ENCODE measurements at regions not wholly inside any gene's neighbourhood (a gene's known extent, or its start where the extent isn't known, plus 50 kb on each side); places are given as distances from the start of the nearest gene placed in this dataset.

- Histone ChIP-seq H3K23ac (ENCODE audit: low read length in 2 of 2) (no peak overlapping the region), H3K9me3 (ENCODE audit: control insufficient read depth, low read length) (peaks cover 4% of the 10 kb centered on the region), H2AFZ (ENCODE audit: low read depth, low read length) (no peak overlapping the region), H2BK5ac (ENCODE audit: low read depth, low read length, poor library complexity, severe bottlenecking) (no peak overlapping the region), H3K4me2 (ENCODE audit: low read length, poor library complexity, severe bottlenecking) (no peak overlapping the region), H3K4me3 (ENCODE audit: insufficient read depth in 1 of 2, low read depth in 1 of 2, low read length in 2 of 2) (no peak overlapping the region), H2AK5ac (ENCODE audit: low read length, severe bottlenecking) (no peak overlapping the region), H3K4me1 (ENCODE audit: control insufficient read depth, insufficient read depth, low read depth, low read length) (no peaks in the 10 kb centered on the region), H4K91ac (ENCODE audit: low read length) (peak overlapping the region; percentile 48), H4K8ac (ENCODE audit: low read length) (peak overlapping the region; percentile 8), H3K27me3 (ENCODE audit: control insufficient read depth in 1 of 2, insufficient read depth in 1 of 2, low read length in 2 of 2) (peaks cover 10 to 25% of the 10 kb centered on the region in 2 experiments), H3K27ac (ENCODE audit: low read length, poor library complexity, severe bottlenecking) (no peak overlapping the region), H3K4ac (ENCODE audit: low read depth in 1 of 2, low read length in 2 of 2) (no peak overlapping the region), H3K14ac (ENCODE audit: low read length in 2 of 2) (no peak overlapping the region), H3K9ac (ENCODE audit: low read length) (no peak overlapping the region), H2BK120ac (ENCODE audit: low read depth, low read length) (peak overlapping the region; percentile 21), H3K36me3 (ENCODE audit: control insufficient read depth in 1 of 2, insufficient read depth in 2 of 2, low read depth in 1 of 2, low read length in 2 of 2) (no peaks in the 10 kb centered on the region), H2BK15ac (ENCODE audit: low read depth, poor library complexity, severe bottlenecking) (no peak overlapping the region), H3K79me1 (replicated peaks; ENCODE audit: low read length, poor library complexity, severe bottlenecking) (no peaks in the 10 kb centered on the region), H3K18ac (ENCODE audit: low read depth in 1 of 2, low read length in 2 of 2) (peak overlapping the region; percentile 31 to 54), H2BK12ac (ENCODE audit: low read length in 2 of 2) (peak overlapping the region; percentile 3 to 51)
- WGBS, result 58% methylated on average over 2 of the region's 4 CpGs
- DNase-seq, result peak; percentile 91
Observed at GRCh38 chr1:229209816-229210215, 61.1 kb upstream of the RAB4A start.

- peaks cover 10 to 17% of the 10 kb centered on the region in 2 experiments for H3K27me3 ChIP-seq (ENCODE audit: control insufficient read depth in 1 of 2, insufficient read depth in 1 of 2, low read length in 2 of 2)
Observed at GRCh38 chr1:229210844-229211243, 60.1 kb upstream of the RAB4A start.

GRCh38 chr1:229213797-229214196 lies 57.1 kb upstream of the RAB4A start:
- Histone ChIP-seq H3K27me3 (ENCODE audit: control insufficient read depth in 1 of 2, insufficient read depth in 1 of 2, low read length in 2 of 2) (peaks cover 0 to 3% of the 10 kb centered on the region in 2 experiments), H2BK120ac (ENCODE audit: low read depth, low read length) (no peak overlapping the region), H2BK5ac (ENCODE audit: low read depth, low read length, poor library complexity, severe bottlenecking) (no peak overlapping the region), H4K91ac (ENCODE audit: low read length) (no peak overlapping the region), H3K4me3 (ENCODE audit: insufficient read depth in 1 of 2, low read depth in 1 of 2, low read length in 2 of 2) (no peak overlapping the region), H3K9ac (ENCODE audit: low read length) (no peak overlapping the region), H3K9me3 (ENCODE audit: control insufficient read depth, low read length) (no peaks in the 10 kb centered on the region), H3K36me3 (ENCODE audit: control insufficient read depth in 1 of 2, insufficient read depth in 2 of 2, low read depth in 1 of 2, low read length in 2 of 2) (no peaks in the 10 kb centered on the region), H3K23ac (ENCODE audit: low read length in 2 of 2) (no peak overlapping the region), H3K4me1 (ENCODE audit: control insufficient read depth, insufficient read depth, low read depth, low read length) (peaks cover 3% of the 10 kb centered on the region), H3K18ac (ENCODE audit: low read depth in 1 of 2, low read length in 2 of 2) (no peak overlapping the region), H3K27ac (ENCODE audit: low read length, poor library complexity, severe bottlenecking) (no peak overlapping the region), H2BK12ac (ENCODE audit: low read length in 2 of 2) (no peak overlapping the region), H2AFZ (ENCODE audit: low read depth, low read length) (no peak overlapping the region), H2BK15ac (ENCODE audit: low read depth, poor library complexity, severe bottlenecking) (no peak overlapping the region), H3K4ac (ENCODE audit: low read depth in 1 of 2, low read length in 2 of 2) (no peak overlapping the region), H4K8ac (ENCODE audit: low read length) (no peak overlapping the region), H2AK5ac (ENCODE audit: low read length, severe bottlenecking) (no peak overlapping the region), H3K14ac (ENCODE audit: low read length in 2 of 2) (no peak overlapping the region), H3K79me1 (replicated peaks; ENCODE audit: low read length, poor library complexity, severe bottlenecking) (no peaks in the 10 kb centered on the region), H3K4me2 (ENCODE audit: low read length, poor library complexity, severe bottlenecking) (no peak overlapping the region)
- WGBS, result no CpG with 5 or more reads among the region's 2 CpGs
- DNase-seq, result no peak

More at GRCh38 chr1:229210844-229211243, 60.1 kb upstream of the RAB4A start:
- 100% methylated on average over 2 of the region's 2 CpGs for WGBS
- Histone ChIP-seq H2BK15ac (ENCODE audit: low read depth, poor library complexity, severe bottlenecking) (no peak overlapping the region), H4K8ac (ENCODE audit: low read length) (no peak overlapping the region), H2AFZ (ENCODE audit: low read depth, low read length) (no peak overlapping the region), H3K9me3 (ENCODE audit: control insufficient read depth, low read length) (peaks cover 4% of the 10 kb centered on the region), H3K18ac (ENCODE audit: low read depth in 1 of 2, low read length in 2 of 2) (peak overlapping the region in 1 of 2 experiments; percentile 80), H4K91ac (ENCODE audit: low read length) (no peak overlapping the region), H3K4ac (ENCODE audit: low read depth in 1 of 2, low read length in 2 of 2) (no peak overlapping the region), H3K27ac (ENCODE audit: low read length, poor library complexity, severe bottlenecking) (no peak overlapping the region), H3K36me3 (ENCODE audit: control insufficient read depth in 1 of 2, insufficient read depth in 2 of 2, low read depth in 1 of 2, low read length in 2 of 2) (no peaks in the 10 kb centered on the region), H3K4me3 (ENCODE audit: insufficient read depth in 1 of 2, low read depth in 1 of 2, low read length in 2 of 2) (no peak overlapping the region), H2BK12ac (ENCODE audit: low read length in 2 of 2) (peak overlapping the region in 1 of 2 experiments; percentile 40), H2BK120ac (ENCODE audit: low read depth, low read length) (no peak overlapping the region), H3K4me2 (ENCODE audit: low read length, poor library complexity, severe bottlenecking) (no peak overlapping the region), H3K14ac (ENCODE audit: low read length in 2 of 2) (peak overlapping the region in 1 of 2 experiments; percentile 46), H3K79me1 (replicated peaks; ENCODE audit: low read length, poor library complexity, severe bottlenecking) (no peaks in the 10 kb centered on the region), H2AK5ac (ENCODE audit: low read length, severe bottlenecking) (no peak overlapping the region), H3K23ac (ENCODE audit: low read length in 2 of 2) (no peak overlapping the region), H3K9ac (ENCODE audit: low read length) (no peak overlapping the region), H3K4me1 (ENCODE audit: control insufficient read depth, insufficient read depth, low read depth, low read length) (no peaks in the 10 kb centered on the region), H2BK5ac (ENCODE audit: low read depth, low read length, poor library complexity, severe bottlenecking) (no peak overlapping the region)
- no peak for DNase-seq

DNA sequence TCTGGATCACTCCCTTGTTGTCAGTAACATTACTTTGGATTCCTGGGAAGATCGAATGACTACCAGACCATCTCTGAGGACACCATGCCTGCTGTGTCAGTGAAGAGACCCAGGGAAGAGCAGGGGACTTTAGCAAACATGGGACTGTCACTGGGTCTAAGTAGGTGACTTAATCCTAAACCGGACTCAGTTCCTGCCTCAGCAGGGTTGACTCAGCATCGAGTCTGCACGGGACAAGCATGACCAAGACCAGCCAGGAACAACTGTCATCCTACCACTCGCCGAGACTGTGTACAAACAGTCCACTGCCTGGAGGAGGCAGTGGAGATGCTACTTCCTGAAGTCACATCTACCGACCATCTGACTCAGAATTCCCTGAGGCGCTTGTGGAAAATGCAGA lies 53.2 kb upstream of the RAB4A start:
- peak; percentile 48 for DNase-seq
- H2AFZ ChIP-seq (ENCODE audit: low read depth, low read length), result no peak overlapping the region

More for the DNA sequence above, 53.2 kb upstream of the RAB4A start:
- Histone ChIP-seq H3K9me3 (ENCODE audit: control insufficient read depth, low read length) (no peaks in the 10 kb centered on the region), H3K27ac (ENCODE audit: low read length, poor library complexity, severe bottlenecking) (no peak overlapping the region), H3K36me3 (ENCODE audit: control insufficient read depth in 1 of 2, insufficient read depth in 2 of 2, low read depth in 1 of 2, low read length in 2 of 2) (no peaks in the 10 kb centered on the region), H3K27me3 (ENCODE audit: control insufficient read depth in 1 of 2, insufficient read depth in 1 of 2, low read length in 2 of 2) (peaks cover 0 to 3% of the 10 kb centered on the region in 2 experiments), H4K8ac (ENCODE audit: low read length) (no peak overlapping the region), H2BK12ac (ENCODE audit: low read length in 2 of 2) (no peak overlapping the region), H3K4me1 (ENCODE audit: control insufficient read depth, insufficient read depth, low read depth, low read length) (peaks cover 6% of the 10 kb centered on the region), H3K4me2 (ENCODE audit: low read length, poor library complexity, severe bottlenecking) (no peak overlapping the region), H2BK15ac (ENCODE audit: low read depth, poor library complexity, severe bottlenecking) (no peak overlapping the region), H3K9ac (ENCODE audit: low read length) (no peak overlapping the region), H3K18ac (ENCODE audit: low read depth in 1 of 2, low read length in 2 of 2) (no peak overlapping the region), H3K79me1 (replicated peaks; ENCODE audit: low read length, poor library complexity, severe bottlenecking) (no peaks in the 10 kb centered on the region), H2AK5ac (ENCODE audit: low read length, severe bottlenecking) (no peak overlapping the region), H2BK120ac (ENCODE audit: low read depth, low read length) (no peak overlapping the region), H4K91ac (ENCODE audit: low read length) (no peak overlapping the region), H3K4ac (ENCODE audit: low read depth in 1 of 2, low read length in 2 of 2) (no peak overlapping the region), H2BK5ac (ENCODE audit: low read depth, low read length, poor library complexity, severe bottlenecking) (no peak overlapping the region), H3K14ac (ENCODE audit: low read length in 2 of 2) (no peak overlapping the region), H3K23ac (ENCODE audit: low read length in 2 of 2) (no peak overlapping the region), H3K4me3 (ENCODE audit: insufficient read depth in 1 of 2, low read depth in 1 of 2, low read length in 2 of 2) (no peak overlapping the region)
- WGBS, result 58% methylated on average over 8 of the region's 8 CpGs
